ENCODE measurements at regions not wholly inside any gene's neighbourhood (a gene's known extent, or its start where the extent isn't known, plus 50 kb on each side); places are given as distances from the start of the nearest gene placed in this dataset.

GRCh38 chrX:13252726-13253125 lies 67.1 kb downstream of the ATXN3L start:
- no peak for TF ChIP-seq CTCF (IDR thresholded peaks at IDR 0.05)
- TF ChIP-seq POLR2AphosphoS5 (IDR thresholded peaks at IDR 0.05): no peak
